IMR-90 (cell line): ENCODE measurements at regions not wholly inside any gene's neighbourhood (a gene's known extent, or its start where the extent isn't known, plus 50 kb on each side); places are given as distances from the start of the nearest gene placed in this dataset.

Experiments used
- ATAC-seq: fragments of 200-7000 bp; cut with Tn5 transposase; 2 replicates; pipeline ENCODE4 v1.9.1; 2020; ENCODE audit warnings: low read depth, mild to moderate bottlenecking, moderate library complexity
- BruUV-seq: library from RNA; stranded (reverse); fragments of 400-500 nt; replicated peaks from 2 replicates; lab custom pipeline; 2021; lab: Mats Ljungman, UMichigan
- CTCF ChIA-PET: fragments of 300-600 bp; formaldehyde crosslinking; extraction: SDS; loops from one replicate; lab custom pipeline; 2021; ENCODE audit warnings: antibody characterized with exemption; lab: Yijun Ruan, JAX
- POLR2A ChIA-PET: fragments of 300-600 bp; sonication (Branson Sonifier 250); formaldehyde crosslinking; loops from one replicate; lab custom pipeline; 2022; ENCODE audit warnings: antibody characterized with exemption; ENCODE audit not compliant: unreplicated experiment; lab: Charles Lee
- DNase-seq: peaks from one replicate; pipeline ENCODE4 v3.0.0; 2013
- H2AFZ ChIP-seq: replicated peaks from 2 replicates; pipeline ENCODE3; 2013; ENCODE audit warnings: low read length, mild to moderate bottlenecking; ENCODE audit not compliant: poor library complexity
- H2AK5ac ChIP-seq: 2 replicates; pipeline ENCODE4 v1.6.1; 2013; ENCODE audit warnings: low read depth, low read length, inconsistent platforms
- H2AK9ac ChIP-seq: replicated peaks from 2 replicates; pipeline ENCODE3; 2013; ENCODE audit warnings: mild to moderate bottlenecking, low read depth, low read length, moderate library complexity; ENCODE audit not compliant: poor library complexity
- H2BK120ac ChIP-seq: 2 replicates; pipeline ENCODE4 v1.6.1; 2013; ENCODE audit warnings: low read depth, low read length, inconsistent platforms
- H2BK15ac ChIP-seq: 3 replicates; pipeline ENCODE4 v1.6.1; 2013; ENCODE audit warnings: low read depth, low read length, inconsistent platforms
- H2BK20ac ChIP-seq: 2 replicates; pipeline ENCODE4 v1.6.1; 2013; ENCODE audit warnings: low read depth, mild to moderate bottlenecking, inconsistent platforms, low read length, moderate library complexity
- H2BK5ac ChIP-seq: 2 replicates; pipeline ENCODE4 v1.6.1; 2013; ENCODE audit warnings: mild to moderate bottlenecking, low read depth, low read length, inconsistent platforms; ENCODE audit not compliant: poor library complexity, severe bottlenecking
- H3K14ac ChIP-seq: replicated peaks from 2 replicates; pipeline ENCODE4 v1.6.1; 2013; ENCODE audit warnings: low read depth, low read length, inconsistent platforms
- H3K18ac ChIP-seq: 2 replicates; pipeline ENCODE4 v1.6.1; 2013; ENCODE audit warnings: low read depth, low read length, control low read depth
- H3K23ac ChIP-seq: 2 replicates; pipeline ENCODE4 v1.6.1; 2013; ENCODE audit warnings: low read depth, low read length, inconsistent platforms
- H3K27ac ChIP-seq: 2 replicates; pipeline ENCODE4 v1.5.1; 2013; ENCODE audit warnings: mild to moderate bottlenecking, control low read depth, low read length; ENCODE audit not compliant: insufficient read depth
- H3K27me3 ChIP-seq: 2 replicates; pipeline ENCODE4 v1.6.1; 2013; ENCODE audit warnings: low read length; ENCODE audit not compliant: control insufficient read depth, insufficient read depth
- H3K36me3 ChIP-seq: 2 replicates; pipeline ENCODE4 v1.6.1; 2013; ENCODE audit warnings: low read length, mixed read lengths; ENCODE audit not compliant: control insufficient read depth, insufficient read depth
- H3K4ac ChIP-seq: 2 replicates; pipeline ENCODE4 v1.6.1; 2013; ENCODE audit warnings: low read depth, low read length, inconsistent platforms
- H3K4me1 ChIP-seq: 2 replicates; pipeline ENCODE4 v1.6.1; 2013; ENCODE audit warnings: low read length, mixed read lengths; ENCODE audit not compliant: control insufficient read depth, insufficient read depth
- H3K4me2 ChIP-seq: 2 replicates; pipeline ENCODE4 v1.6.1; 2013; ENCODE audit warnings: low read depth, mild to moderate bottlenecking, control low read depth, low read length, moderate library complexity
- H3K4me3 ChIP-seq: 2 replicates; pipeline ENCODE4 v1.5.1; 2013; ENCODE audit warnings: low read depth, mild to moderate bottlenecking, control low read depth, low read length, moderate library complexity; ENCODE audit not compliant: insufficient read depth
- H3K56ac ChIP-seq: 2 replicates; pipeline ENCODE4 v1.6.1; 2013; ENCODE audit warnings: low read length, inconsistent platforms; ENCODE audit not compliant: insufficient read depth; ENCODE audit errors: extremely low read depth
- H3K79me1 ChIP-seq, 2 experiments: 2 replicates each; pipeline ENCODE4 v1.6.1; 2013; ENCODE audit warnings: low read length in 2 of 2, inconsistent platforms in 1 of 2, low read depth in 1 of 2
- H3K9ac ChIP-seq: 2 replicates; pipeline ENCODE4 v1.6.1; 2013; ENCODE audit warnings: low read depth, low read length, control low read depth
- H3K9me1 ChIP-seq: 2 replicates; pipeline ENCODE4 v1.6.1; 2013; ENCODE audit warnings: low read length, inconsistent platforms; ENCODE audit not compliant: insufficient read depth
- H3K9me3 ChIP-seq: 2 replicates; pipeline ENCODE4 v1.6.1; 2013; ENCODE audit warnings: low read length; ENCODE audit not compliant: control insufficient read depth, insufficient read depth
- H4K20me1 ChIP-seq: 2 replicates; pipeline ENCODE4 v1.6.1; 2013; ENCODE audit warnings: low read length, inconsistent platforms; ENCODE audit not compliant: insufficient read depth
- H4K5ac ChIP-seq: 2 replicates; pipeline ENCODE4 v1.6.1; 2013; ENCODE audit warnings: mild to moderate bottlenecking, low read depth, low read length, control low read depth
- H4K8ac ChIP-seq, 2 experiments: 2 replicates each; pipeline ENCODE4 v1.6.1; 2013; ENCODE audit warnings: low read depth in 2 of 2, low read length in 2 of 2, control low read depth in 1 of 2, inconsistent platforms in 1 of 2
- H4K91ac ChIP-seq: 2 replicates; pipeline ENCODE4 v1.6.1; 2013; ENCODE audit warnings: low read depth, low read length, inconsistent platforms; ENCODE audit not compliant: insufficient read depth
- CHD1 ChIP-seq: IDR thresholded peaks from 2 replicates; pipeline ENCODE4 v1.6.1; 2012; ENCODE audit warnings: low read depth, low read length, improper control_type of control experiment
- RAD21 ChIP-seq: IDR thresholded peaks from 2 replicates; pipeline ENCODE4 v1.6.1; 2012; ENCODE audit warnings: low read length, improper control_type of control experiment
- WGBS, 2 experiments: methylation state at CpG; one replicate each; pipeline versions ENCODE4 v1.1.5 to v1.1.7; 2013; ENCODE audit warnings: missing lambda C conversion rate in 2 of 2; ENCODE audit not compliant: insufficient read length in 1 of 2; ENCODE audit errors: extremely low coverage in 2 of 2; 5-methylcytosine and 5-hydroxymethylcytosine counted together
- dilution Hi-C: fragments of 300-500 bp; cut with HindIII; formaldehyde crosslinking; loops from one replicate; pipeline ENCODE4 v1.14.3; 2018; ENCODE audit warnings: low sequenced_read_pairs; ENCODE audit not compliant: unreplicated experiment
- in situ Hi-C: fragments of 300-500 bp; cut with MboI; formaldehyde crosslinking; loops from 3 replicates; pipeline ENCODE4 v1.14.3; 2019; ENCODE audit warnings: low sequenced_read_pairs, inconsistent platforms, mixed read lengths
- intact Hi-C: fragments of 100-400 bp; cut with micrococcal nuclease; formaldehyde crosslinking; loops from 2 replicates; pipeline ENCODE4 v1.10.0; 2022

DNA sequence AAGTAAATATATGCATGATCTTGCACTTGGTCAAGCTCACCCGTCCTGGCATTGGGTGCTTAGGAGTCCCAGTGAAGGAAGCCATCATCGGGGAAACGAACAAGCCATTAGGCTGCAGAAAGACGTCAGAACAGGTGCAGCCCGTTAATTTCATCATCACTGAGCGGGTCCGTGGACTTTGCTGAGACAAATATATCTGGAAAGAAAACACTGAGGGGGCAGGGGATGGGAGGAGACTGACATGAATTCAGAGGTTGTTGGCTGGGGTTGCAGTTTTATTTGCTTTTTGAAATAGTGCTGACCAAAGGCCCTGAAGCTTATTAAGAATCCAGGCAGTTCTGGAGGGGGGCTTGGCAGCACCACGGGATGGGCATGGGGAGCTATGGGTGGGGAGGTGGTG lies 207.2 kb downstream of the ENGASE start:
- no peak for TF ChIP-seq RAD21
- TF ChIP-seq CHD1: no peak
- H3K79me1 ChIP-seq: no peaks in the 10 kb centered on the region
- no peak overlapping the region for H3K4me2 ChIP-seq
- no peaks in the 10 kb centered on the region for H4K20me1 ChIP-seq
- intact Hi-C loops (no loop called here), in situ Hi-C loops (no loop called here), dilution Hi-C loops (no loop called here)
- H3K36me3 ChIP-seq: no peaks in the 10 kb centered on the region
- no peak overlapping the region for H2AK9ac ChIP-seq
- H2AK5ac ChIP-seq: no peak overlapping the region
- H3K4me3 ChIP-seq: no peak overlapping the region
- H3K9me3 ChIP-seq: no peaks in the 10 kb centered on the region
- H3K14ac ChIP-seq: no peak overlapping the region
- H4K5ac ChIP-seq: no peak overlapping the region
- no peak overlapping the region for H2BK120ac ChIP-seq
- H2AFZ ChIP-seq: no peak overlapping the region
- CTCF ChIA-PET: no interaction called here
- no peak overlapping the region for H2BK5ac ChIP-seq
- ATAC-seq: no peak
- no peak for DNase-seq
- no peak overlapping the region for H4K91ac ChIP-seq
- H3K27ac ChIP-seq: no peak overlapping the region
- peaks cover 2% of the 10 kb centered on the region for H3K27me3 ChIP-seq
- H2BK15ac ChIP-seq: no peak overlapping the region
- H3K23ac ChIP-seq: no peak overlapping the region
- WGBS, 2 experiments: 41% methylated on average over 6 of the region's 8 CpGs; no CpG with 5 or more reads in 1 of the 2 experiments
- H3K9me1 ChIP-seq: no peaks in the 10 kb centered on the region
- POLR2A ChIA-PET: no interaction called here
- H3K9ac ChIP-seq: no peak overlapping the region
- no peak overlapping the region for H3K4ac ChIP-seq
- H4K8ac ChIP-seq: no peak overlapping the region
- BruUV-seq: no TSS peak
- H3K18ac ChIP-seq: no peak overlapping the region
- H3K4me1 ChIP-seq: no peaks in the 10 kb centered on the region
- H3K56ac ChIP-seq: no peak overlapping the region
- no peak overlapping the region for H2BK20ac ChIP-seq
